GM12874 (cell line): ENCODE measurements at regions not wholly inside any gene's neighbourhood (a gene's known extent, or its start where the extent isn't known, plus 50 kb on each side); places are given as distances from the start of the nearest gene placed in this dataset.

Experiments used
- TF ChIP-seq, protein P1 (sequence below): IDR thresholded peaks from 2 replicates; pipeline ENCODE4 v1.5.1; 2011; ENCODE audit warnings: low read depth, mild to moderate bottlenecking, control low read depth, low read length, moderate library complexity; ENCODE audit not compliant: insufficient read depth

DNA sequence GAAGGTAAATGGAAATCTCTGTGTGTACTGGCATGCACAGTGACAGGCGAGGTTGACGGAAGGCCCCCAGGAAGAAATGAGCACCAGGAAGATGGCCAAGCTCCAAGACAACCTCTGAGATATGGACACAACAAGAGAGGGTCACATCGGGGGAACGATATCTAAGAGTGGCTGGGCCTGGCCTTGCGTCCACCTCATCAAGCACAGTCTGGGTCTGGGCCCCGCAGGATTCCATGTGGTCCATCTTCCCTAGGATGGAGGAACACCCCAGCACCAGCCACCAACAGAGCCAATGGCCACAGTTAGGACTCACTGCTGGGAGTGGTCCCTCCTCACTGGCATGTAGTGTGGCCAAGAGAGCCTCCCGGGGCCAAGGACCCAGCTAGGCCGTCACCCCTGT is 272.6 kb upstream of the AGTR2 start:
- TF ChIP-seq, protein P1, sequence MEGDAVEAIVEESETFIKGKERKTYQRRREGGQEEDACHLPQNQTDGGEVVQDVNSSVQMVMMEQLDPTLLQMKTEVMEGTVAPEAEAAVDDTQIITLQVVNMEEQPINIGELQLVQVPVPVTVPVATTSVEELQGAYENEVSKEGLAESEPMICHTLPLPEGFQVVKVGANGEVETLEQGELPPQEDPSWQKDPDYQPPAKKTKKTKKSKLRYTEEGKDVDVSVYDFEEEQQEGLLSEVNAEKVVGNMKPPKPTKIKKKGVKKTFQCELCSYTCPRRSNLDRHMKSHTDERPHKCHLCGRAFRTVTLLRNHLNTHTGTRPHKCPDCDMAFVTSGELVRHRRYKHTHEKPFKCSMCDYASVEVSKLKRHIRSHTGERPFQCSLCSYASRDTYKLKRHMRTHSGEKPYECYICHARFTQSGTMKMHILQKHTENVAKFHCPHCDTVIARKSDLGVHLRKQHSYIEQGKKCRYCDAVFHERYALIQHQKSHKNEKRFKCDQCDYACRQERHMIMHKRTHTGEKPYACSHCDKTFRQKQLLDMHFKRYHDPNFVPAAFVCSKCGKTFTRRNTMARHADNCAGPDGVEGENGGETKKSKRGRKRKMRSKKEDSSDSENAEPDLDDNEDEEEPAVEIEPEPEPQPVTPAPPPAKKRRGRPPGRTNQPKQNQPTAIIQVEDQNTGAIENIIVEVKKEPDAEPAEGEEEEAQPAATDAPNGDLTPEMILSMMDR, result no peak

DNA sequence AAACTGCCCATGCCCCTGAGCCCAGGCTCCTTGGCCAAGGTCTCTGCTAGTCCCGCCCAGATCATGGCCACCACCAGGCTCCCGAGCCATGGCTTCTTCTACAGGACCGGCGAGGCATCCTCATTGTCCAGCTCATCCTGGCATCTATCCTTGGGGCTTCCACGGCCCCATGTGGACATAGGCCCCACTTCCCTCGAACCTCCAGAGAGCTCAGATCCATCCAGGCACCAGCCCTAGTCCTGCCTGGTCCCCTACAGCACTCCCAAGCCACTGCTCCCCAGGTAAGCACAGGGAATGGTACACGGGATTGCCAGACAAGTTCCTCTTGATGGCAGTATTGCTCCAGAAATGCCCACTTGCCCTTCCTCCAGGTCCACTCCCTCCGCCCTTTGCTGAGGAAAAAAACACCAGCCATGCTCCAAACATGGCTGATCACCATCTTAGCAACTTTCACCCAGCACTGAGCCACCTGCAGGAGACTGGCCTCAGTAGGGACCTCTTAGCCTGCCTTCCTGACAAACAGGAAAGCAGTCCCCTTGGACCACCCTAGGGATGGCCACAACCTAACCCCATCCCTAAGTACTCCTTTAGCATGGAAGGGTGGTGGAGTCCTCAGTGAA is 272.1 kb upstream of the AGTR2 start:
- TF ChIP-seq, protein P1, result no peak

DNA sequence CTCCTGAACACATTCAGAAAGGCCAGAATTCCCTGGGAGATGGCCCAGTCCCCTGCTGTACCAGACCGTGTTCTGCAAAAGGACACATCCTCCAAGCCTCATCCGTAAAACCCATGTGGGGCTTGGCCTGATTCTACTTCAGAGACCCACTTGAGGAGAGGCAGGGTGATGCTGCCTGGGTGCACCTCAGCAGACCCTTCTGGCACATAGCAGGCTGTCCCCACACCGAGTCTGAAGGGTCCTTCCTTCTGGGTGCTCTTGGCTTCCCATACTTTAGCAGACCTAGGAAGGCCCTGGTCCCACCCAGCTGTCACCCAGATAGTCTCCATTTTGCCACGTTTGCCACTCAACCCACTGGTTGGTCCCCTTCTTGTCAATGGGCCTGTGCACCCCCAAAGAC is 270.1 kb upstream of the AGTR2 start:
- TF ChIP-seq, protein P1, result no peak

DNA sequence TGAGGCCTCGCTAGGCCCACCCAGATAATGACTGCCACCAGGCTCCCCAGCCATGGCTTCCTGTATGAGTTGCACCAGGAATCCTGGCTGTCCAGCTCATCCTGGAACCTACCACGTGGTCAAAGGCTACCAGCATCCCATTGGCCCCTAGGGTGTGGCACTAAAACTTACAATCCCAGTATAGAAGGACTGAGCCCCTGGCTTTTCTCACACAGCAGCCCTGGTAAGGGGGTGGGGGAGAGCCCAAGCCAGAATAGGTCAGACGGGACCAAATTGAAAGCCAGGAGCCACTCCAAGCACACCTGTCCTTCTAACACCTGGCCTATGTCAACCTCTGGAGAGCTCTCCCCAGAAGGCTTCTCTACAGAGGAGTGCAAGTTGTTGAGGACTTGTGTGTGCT is 269.3 kb upstream of the AGTR2 start:
- TF ChIP-seq, protein P1, result no peak

DNA sequence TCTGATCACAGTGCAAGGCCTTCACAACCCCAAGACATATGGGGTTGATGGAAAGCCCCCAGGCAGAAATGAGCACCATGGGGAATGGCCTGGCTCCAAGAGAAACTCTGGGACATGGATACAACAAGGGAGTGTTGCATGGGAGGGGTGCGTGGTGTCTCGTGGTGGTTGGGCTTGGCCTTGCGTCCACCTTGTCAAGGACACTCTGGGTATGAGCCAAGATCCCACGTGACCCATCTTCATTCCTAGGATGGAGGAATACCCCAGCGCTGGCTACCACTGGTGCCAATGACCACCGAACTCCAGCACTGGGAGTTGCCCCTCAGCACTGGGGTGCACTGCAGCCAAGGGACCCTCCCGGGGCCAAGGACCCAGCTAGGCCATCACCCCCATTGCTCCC is 267.5 kb upstream of the AGTR2 start:
- TF ChIP-seq, protein P1, result no peak

DNA sequence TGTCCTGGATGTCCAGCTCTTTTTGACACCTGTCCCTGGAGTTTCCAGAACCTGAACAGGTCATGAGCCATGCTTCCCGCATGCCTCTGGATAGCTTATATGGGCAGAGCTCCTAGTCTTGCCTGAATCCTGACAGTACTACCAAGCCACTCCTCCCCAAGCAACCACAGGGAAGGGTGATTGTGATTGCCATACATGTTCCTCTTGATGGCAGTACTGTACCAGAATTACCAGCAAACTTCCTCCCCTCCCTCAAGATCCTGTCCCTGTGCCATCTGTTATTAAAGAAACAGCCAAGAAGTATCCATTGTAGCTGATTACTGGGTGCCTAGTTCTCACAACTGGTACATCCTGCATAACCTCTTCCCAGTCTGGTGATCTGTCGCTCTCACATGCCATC is 264.3 kb upstream of the AGTR2 start:
- TF ChIP-seq, protein P1, result no peak

GRCh38 chrX:115906881-115907280 is 263.7 kb upstream of the AGTR2 start:
- TF ChIP-seq, protein P1, result no peak
